ENCODE measurements at regions not wholly inside any gene's neighbourhood (a gene's known extent, or its start where the extent isn't known, plus 50 kb on each side); places are given as distances from the start of the nearest gene placed in this dataset.

GRCh38 chr18:43776997-43777396 is 499.7 kb upstream of the SYT4 start:
- TF ChIP-seq CTCF (conservative IDR thresholded peaks at IDR 0.05) = no peak
- no peak for TF ChIP-seq ZFX (IDR thresholded peaks at IDR 0.05)
